SK-N-SH treated with all-trans-retinoic acid at 6 μM for 48 hours (cell line): ENCODE measurements at regions not wholly inside any gene's neighbourhood (a gene's known extent, or its start where the extent isn't known, plus 50 kb on each side); places are given as distances from the start of the nearest gene placed in this dataset.

Experiments used
- ATAC-seq: fragments of 200-7000 bp; cut with Tn5 transposase; 3 replicates; pipeline ENCODE4 v1.9.1; 2020; ENCODE audit warnings: mild to moderate bottlenecking, moderate library complexity
- ARNTL ChIP-seq: fragments of 450-650 bp; formaldehyde crosslinking; IDR thresholded peaks from 2 replicates; pipeline ENCODE4 v1.5.0; 2020; ENCODE audit warnings: low read depth, mild to moderate bottlenecking, moderate library complexity, borderline replicate concordance
- BACH2 ChIP-seq: fragments of 250-450 bp; sonication (Bioruptor Pico); IDR thresholded peaks from 2 replicates; pipeline ENCODE4 v1.9.0; 2021; ENCODE audit warnings: mild to moderate bottlenecking, borderline replicate concordance
- CSDC2 ChIP-seq: fragments of 250-450 bp; sonication (Bioruptor Pico); IDR thresholded peaks from 2 replicates; pipeline ENCODE4 v1.5.0; 2020; ENCODE audit warnings: mild to moderate bottlenecking, moderate library complexity
- GLIS3 ChIP-seq: fragments of 250-450 bp; sonication (Bioruptor Pico); IDR thresholded peaks from 2 replicates; pipeline ENCODE4 v1.5.0; 2020; ENCODE audit warnings: mild to moderate bottlenecking, moderate library complexity
- ISL1 ChIP-seq: fragments of 250-450 bp; sonication (Bioruptor Pico); IDR thresholded peaks from 2 replicates; pipeline ENCODE4 v2.1.2; 2022; ENCODE audit warnings: mild to moderate bottlenecking, moderate library complexity
- OSR1 ChIP-seq: fragments of 250-450 bp; sonication (Bioruptor Pico); IDR thresholded peaks from 2 replicates; pipeline ENCODE4 v1.8.0; 2022; ENCODE audit warnings: moderate library complexity, mild to moderate bottlenecking, inconsistent platforms
- RARB ChIP-seq: fragments of 250-450 bp; sonication (Bioruptor Pico); IDR thresholded peaks from 2 replicates; pipeline ENCODE4 v1.8.0; 2021; ENCODE audit warnings: mild to moderate bottlenecking, moderate library complexity
- SNAI2 ChIP-seq: fragments of 250-450 bp; sonication (Bioruptor Pico); IDR thresholded peaks from 2 replicates; pipeline ENCODE4 v1.5.0; 2020; ENCODE audit warnings: mild to moderate bottlenecking, moderate library complexity
- TCF4 ChIP-seq: fragments of 250-450 bp; sonication (Bioruptor Pico); IDR thresholded peaks from 2 replicates; pipeline ENCODE4 v1.8.0; 2021; ENCODE audit warnings: mild to moderate bottlenecking, moderate library complexity, borderline replicate concordance
- TOX ChIP-seq: fragments of 250-450 bp; sonication (Bioruptor Pico); IDR thresholded peaks from 2 replicates; pipeline ENCODE4 v1.8.0; 2021; ENCODE audit warnings: mild to moderate bottlenecking, moderate library complexity, borderline replicate concordance
- ZC3H10 ChIP-seq: fragments of 250-450 bp; sonication (Bioruptor Pico); IDR thresholded peaks from 2 replicates; pipeline ENCODE4 v1.5.1; 2021; ENCODE audit warnings: mild to moderate bottlenecking, moderate library complexity
- ZFP3 ChIP-seq: fragments of 250-450 bp; sonication (Bioruptor Pico); IDR thresholded peaks from 2 replicates; pipeline ENCODE4 v1.5.0; 2020; ENCODE audit warnings: mild to moderate bottlenecking, moderate library complexity
- ZFP30 ChIP-seq: fragments of 450-650 bp; formaldehyde crosslinking; IDR thresholded peaks from 2 replicates; pipeline ENCODE4 v1.5.0; 2022; ENCODE audit warnings: mild to moderate bottlenecking, moderate library complexity
- ZNF565 ChIP-seq: fragments of 450-650 bp; formaldehyde crosslinking; conservative IDR thresholded peaks from 2 replicates; pipeline ENCODE4 v1.5.0; 2020; ENCODE audit warnings: low read depth, mild to moderate bottlenecking, moderate library complexity
- ZNF70 ChIP-seq: fragments of 450-650 bp; formaldehyde crosslinking; IDR thresholded peaks from 2 replicates; pipeline ENCODE4 v1.5.0; 2020; ENCODE audit warnings: mild to moderate bottlenecking, moderate library complexity
- ZNF8 ChIP-seq: fragments of 450-650 bp; formaldehyde crosslinking; IDR thresholded peaks from 2 replicates; pipeline ENCODE4 v1.5.0; 2020; ENCODE audit warnings: mild to moderate bottlenecking, moderate library complexity
- TF ChIP-seq, protein P1 (sequence below): fragments of 250-450 bp; sonication (Bioruptor Pico); IDR thresholded peaks from 2 replicates; pipeline ENCODE4 v1.8.0; 2021; ENCODE audit warnings: low read depth, mild to moderate bottlenecking, moderate library complexity, borderline replicate concordance
- TF ChIP-seq, protein P2 (sequence below): fragments of 250-450 bp; sonication (Bioruptor Pico); IDR thresholded peaks from 2 replicates; pipeline ENCODE4 v1.5.0; 2020; ENCODE audit warnings: mild to moderate bottlenecking, moderate library complexity
- TF ChIP-seq, protein P3 (sequence below): fragments of 250-450 bp; sonication (Bioruptor Pico); IDR thresholded peaks from 2 replicates; pipeline ENCODE4 v1.5.1; 2020; ENCODE audit warnings: low read depth, mild to moderate bottlenecking, moderate library complexity
- TF ChIP-seq, protein P4 (sequence below): fragments of 250-450 bp; sonication (Bioruptor Pico); IDR thresholded peaks from 2 replicates; pipeline ENCODE4 v1.8.0; 2020; ENCODE audit warnings: mild to moderate bottlenecking, moderate library complexity, borderline replicate concordance
- TF ChIP-seq, protein P5 (sequence below): fragments of 250-450 bp; sonication (Bioruptor Pico); IDR thresholded peaks from 2 replicates; pipeline ENCODE4 v1.5.1; 2021; ENCODE audit warnings: mild to moderate bottlenecking, moderate library complexity

DNA sequence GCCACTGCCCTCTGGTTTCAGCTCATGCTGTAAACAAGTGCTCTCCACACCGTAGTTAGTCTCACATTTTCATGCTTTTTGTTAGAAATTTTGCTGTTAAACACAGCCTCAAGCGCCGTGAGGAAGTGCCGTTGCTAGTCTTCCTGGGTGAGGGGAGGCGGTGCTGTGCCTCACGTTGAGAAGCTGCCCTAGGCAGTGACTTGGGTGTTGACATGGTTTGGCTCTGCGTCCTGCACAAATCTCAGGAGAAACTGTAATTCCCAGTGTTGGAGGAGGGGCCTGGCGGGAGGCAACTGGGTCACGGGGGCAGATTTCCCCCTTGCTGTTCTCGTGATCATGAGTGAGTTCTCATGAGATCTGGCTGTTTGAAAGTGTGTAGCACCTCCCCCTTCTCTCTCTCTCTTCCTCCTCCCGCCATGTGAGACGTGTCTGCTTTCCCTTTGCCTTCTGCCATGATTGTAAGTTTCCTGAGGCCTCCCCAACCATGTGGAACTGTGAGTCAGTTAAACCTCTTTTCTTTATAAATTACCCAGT, 95.8 kb downstream of the ERMARD start:
- no peak for ATAC-seq
- TF ChIP-seq, protein P1, sequence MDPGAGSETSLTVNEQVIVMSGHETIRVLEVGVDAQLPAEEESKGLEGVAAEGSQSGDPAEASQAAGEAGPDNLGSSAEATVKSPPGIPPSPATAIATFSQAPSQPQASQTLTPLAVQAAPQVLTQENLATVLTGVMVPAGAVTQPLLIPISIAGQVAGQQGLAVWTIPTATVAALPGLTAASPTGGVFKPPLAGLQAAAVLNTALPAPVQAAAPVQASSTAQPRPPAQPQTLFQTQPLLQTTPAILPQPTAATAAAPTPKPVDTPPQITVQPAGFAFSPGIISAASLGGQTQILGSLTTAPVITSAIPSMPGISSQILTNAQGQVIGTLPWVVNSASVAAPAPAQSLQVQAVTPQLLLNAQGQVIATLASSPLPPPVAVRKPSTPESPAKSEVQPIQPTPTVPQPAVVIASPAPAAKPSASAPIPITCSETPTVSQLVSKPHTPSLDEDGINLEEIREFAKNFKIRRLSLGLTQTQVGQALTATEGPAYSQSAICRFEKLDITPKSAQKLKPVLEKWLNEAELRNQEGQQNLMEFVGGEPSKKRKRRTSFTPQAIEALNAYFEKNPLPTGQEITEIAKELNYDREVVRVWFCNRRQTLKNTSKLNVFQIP: no peak
- TF ChIP-seq ZNF565 (no peak), ZNF70 (CRISPR knock-in tag) (no peak), TCF4 (CRISPR knock-in tag) (no peak), BACH2 (no peak), ZNF8 (CRISPR knock-in tag) (no peak), OSR1 (CRISPR knock-in tag) (no peak), ZFP30 (CRISPR knock-in tag) (no peak), ZC3H10 (CRISPR knock-in tag) (no peak), GLIS3 (CRISPR knock-in tag) (no peak)
- TF ChIP-seq, protein P2, sequence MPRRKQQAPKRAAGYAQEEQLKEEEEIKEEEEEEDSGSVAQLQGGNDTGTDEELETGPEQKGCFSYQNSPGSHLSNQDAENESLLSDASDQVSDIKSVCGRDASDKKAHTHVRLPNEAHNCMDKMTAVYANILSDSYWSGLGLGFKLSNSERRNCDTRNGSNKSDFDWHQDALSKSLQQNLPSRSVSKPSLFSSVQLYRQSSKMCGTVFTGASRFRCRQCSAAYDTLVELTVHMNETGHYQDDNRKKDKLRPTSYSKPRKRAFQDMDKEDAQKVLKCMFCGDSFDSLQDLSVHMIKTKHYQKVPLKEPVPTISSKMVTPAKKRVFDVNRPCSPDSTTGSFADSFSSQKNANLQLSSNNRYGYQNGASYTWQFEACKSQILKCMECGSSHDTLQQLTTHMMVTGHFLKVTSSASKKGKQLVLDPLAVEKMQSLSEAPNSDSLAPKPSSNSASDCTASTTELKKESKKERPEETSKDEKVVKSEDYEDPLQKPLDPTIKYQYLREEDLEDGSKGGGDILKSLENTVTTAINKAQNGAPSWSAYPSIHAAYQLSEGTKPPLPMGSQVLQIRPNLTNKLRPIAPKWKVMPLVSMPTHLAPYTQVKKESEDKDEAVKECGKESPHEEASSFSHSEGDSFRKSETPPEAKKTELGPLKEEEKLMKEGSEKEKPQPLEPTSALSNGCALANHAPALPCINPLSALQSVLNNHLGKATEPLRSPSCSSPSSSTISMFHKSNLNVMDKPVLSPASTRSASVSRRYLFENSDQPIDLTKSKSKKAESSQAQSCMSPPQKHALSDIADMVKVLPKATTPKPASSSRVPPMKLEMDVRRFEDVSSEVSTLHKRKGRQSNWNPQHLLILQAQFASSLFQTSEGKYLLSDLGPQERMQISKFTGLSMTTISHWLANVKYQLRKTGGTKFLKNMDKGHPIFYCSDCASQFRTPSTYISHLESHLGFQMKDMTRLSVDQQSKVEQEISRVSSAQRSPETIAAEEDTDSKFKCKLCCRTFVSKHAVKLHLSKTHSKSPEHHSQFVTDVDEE: no peak

DNA sequence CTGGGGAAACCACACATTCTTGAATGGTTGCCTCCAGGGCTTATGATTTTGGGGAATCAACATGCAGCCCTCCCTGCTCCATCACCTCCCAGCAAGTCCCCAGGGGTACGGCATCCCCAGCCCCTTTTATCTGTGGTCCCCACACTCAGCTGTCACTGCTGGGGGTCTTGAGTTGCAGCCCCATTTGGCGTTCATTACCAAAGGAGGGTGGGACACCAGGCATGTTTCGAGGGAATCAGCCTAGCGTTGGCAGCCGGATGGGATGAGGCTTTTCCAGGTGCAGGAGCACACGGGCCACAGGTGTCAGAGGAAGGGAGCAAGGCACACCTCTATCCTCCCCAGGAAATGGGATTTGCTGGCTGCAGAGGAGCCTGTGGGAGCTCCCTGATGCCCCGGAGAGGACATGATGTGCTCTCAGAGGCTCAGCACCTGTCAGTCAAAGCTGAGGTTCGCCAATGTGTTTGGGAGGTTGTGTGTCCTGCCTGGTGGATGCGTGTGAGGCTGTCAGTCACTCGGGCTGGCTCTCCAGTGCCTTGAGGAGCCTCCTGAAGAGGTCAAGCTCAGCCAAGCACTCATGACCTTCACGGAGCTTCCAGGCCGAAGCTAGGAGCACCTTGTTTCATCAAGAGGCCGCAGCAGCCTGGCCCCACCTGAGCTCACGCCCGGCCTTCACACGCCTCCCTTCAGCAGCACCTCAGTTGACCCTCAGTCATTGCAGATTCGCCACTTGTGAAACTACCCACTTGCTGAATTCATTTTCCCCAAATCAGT, 95.0 kb downstream of the ERMARD start:
- ATAC-seq: no peak
- TF ChIP-seq, protein P3, sequence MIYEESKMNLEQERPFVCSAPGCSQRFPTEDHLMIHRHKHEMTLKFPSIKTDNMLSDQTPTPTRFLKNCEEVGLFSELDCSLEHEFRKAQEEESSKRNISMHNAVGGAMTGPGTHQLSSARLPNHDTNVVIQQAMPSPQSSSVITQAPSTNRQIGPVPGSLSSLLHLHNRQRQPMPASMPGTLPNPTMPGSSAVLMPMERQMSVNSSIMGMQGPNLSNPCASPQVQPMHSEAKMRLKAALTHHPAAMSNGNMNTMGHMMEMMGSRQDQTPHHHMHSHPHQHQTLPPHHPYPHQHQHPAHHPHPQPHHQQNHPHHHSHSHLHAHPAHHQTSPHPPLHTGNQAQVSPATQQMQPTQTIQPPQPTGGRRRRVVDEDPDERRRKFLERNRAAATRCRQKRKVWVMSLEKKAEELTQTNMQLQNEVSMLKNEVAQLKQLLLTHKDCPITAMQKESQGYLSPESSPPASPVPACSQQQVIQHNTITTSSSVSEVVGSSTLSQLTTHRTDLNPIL (CRISPR knock-in tag): no peak
- TF ChIP-seq GLIS3 (CRISPR knock-in tag): no peak
- no peak for TF ChIP-seq TOX (CRISPR knock-in tag)
- no peak for TF ChIP-seq ZNF565
- TF ChIP-seq, protein P2: no peak
- TF ChIP-seq TCF4 (CRISPR knock-in tag): no peak
- TF ChIP-seq ZFP3 (CRISPR knock-in tag): no peak
- TF ChIP-seq ZNF8 (CRISPR knock-in tag): no peak
- no peak for TF ChIP-seq ZNF70 (CRISPR knock-in tag)
- no peak for TF ChIP-seq OSR1 (CRISPR knock-in tag)
- TF ChIP-seq, protein P4, sequence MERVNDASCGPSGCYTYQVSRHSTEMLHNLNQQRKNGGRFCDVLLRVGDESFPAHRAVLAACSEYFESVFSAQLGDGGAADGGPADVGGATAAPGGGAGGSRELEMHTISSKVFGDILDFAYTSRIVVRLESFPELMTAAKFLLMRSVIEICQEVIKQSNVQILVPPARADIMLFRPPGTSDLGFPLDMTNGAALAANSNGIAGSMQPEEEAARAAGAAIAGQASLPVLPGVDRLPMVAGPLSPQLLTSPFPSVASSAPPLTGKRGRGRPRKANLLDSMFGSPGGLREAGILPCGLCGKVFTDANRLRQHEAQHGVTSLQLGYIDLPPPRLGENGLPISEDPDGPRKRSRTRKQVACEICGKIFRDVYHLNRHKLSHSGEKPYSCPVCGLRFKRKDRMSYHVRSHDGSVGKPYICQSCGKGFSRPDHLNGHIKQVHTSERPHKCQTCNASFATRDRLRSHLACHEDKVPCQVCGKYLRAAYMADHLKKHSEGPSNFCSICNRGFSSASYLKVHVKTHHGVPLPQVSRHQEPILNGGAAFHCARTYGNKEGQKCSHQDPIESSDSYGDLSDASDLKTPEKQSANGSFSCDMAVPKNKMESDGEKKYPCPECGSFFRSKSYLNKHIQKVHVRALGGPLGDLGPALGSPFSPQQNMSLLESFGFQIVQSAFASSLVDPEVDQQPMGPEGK (CRISPR knock-in tag): no peak
- TF ChIP-seq RARB (CRISPR knock-in tag): no peak
- no peak for TF ChIP-seq CSDC2 (CRISPR knock-in tag)
- TF ChIP-seq, protein P5, sequence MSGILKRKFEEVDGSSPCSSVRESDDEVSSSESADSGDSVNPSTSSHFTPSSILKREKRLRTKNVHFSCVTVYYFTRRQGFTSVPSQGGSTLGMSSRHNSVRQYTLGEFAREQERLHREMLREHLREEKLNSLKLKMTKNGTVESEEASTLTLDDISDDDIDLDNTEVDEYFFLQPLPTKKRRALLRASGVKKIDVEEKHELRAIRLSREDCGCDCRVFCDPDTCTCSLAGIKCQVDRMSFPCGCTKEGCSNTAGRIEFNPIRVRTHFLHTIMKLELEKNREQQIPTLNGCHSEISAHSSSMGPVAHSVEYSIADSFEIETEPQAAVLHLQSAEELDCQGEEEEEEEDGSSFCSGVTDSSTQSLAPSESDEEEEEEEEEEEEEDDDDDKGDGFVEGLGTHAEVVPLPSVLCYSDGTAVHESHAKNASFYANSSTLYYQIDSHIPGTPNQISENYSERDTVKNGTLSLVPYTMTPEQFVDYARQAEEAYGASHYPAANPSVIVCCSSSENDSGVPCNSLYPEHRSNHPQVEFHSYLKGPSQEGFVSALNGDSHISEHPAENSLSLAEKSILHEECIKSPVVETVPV: no peak
- no peak for TF ChIP-seq ISL1 (CRISPR knock-in tag)
- no peak for TF ChIP-seq SNAI2
- no peak for TF ChIP-seq ARNTL
